ENCODE measurements at regions not wholly inside any gene's neighbourhood (a gene's known extent, or its start where the extent isn't known, plus 50 kb on each side); places are given as distances from the start of the nearest gene placed in this dataset.

- TF ChIP-seq, protein P1, sequence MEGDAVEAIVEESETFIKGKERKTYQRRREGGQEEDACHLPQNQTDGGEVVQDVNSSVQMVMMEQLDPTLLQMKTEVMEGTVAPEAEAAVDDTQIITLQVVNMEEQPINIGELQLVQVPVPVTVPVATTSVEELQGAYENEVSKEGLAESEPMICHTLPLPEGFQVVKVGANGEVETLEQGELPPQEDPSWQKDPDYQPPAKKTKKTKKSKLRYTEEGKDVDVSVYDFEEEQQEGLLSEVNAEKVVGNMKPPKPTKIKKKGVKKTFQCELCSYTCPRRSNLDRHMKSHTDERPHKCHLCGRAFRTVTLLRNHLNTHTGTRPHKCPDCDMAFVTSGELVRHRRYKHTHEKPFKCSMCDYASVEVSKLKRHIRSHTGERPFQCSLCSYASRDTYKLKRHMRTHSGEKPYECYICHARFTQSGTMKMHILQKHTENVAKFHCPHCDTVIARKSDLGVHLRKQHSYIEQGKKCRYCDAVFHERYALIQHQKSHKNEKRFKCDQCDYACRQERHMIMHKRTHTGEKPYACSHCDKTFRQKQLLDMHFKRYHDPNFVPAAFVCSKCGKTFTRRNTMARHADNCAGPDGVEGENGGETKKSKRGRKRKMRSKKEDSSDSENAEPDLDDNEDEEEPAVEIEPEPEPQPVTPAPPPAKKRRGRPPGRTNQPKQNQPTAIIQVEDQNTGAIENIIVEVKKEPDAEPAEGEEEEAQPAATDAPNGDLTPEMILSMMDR (IDR thresholded peaks at IDR 0.05): no peak
- TF ChIP-seq POLR2A (IDR thresholded peaks at IDR 0.05): no peak
- no peak for DNase-seq
- Histone ChIP-seq H3K27ac (no peak overlapping the region), H3K4me1 (no peaks in the 10 kb centered on the region), H3K27me3 (no peaks in the 10 kb centered on the region), H3K36me3 (ENCODE audit: low read depth, missing control alignments) (no peaks in the 10 kb centered on the region), H3K9me3 (no peaks in the 10 kb centered on the region), H3K4me3 (no peak overlapping the region)
- 85 to 86% methylated on average over 3 of the region's 3 CpGs for WGBS, 2 donors
- intact Hi-C loops (cut with DNase I; ENCODE audit: low total_unique reads): no loop called here
Observed at GRCh38 chr1:101164776-101165175, 72.0 kb upstream of the S1PR1 start.

DNA sequence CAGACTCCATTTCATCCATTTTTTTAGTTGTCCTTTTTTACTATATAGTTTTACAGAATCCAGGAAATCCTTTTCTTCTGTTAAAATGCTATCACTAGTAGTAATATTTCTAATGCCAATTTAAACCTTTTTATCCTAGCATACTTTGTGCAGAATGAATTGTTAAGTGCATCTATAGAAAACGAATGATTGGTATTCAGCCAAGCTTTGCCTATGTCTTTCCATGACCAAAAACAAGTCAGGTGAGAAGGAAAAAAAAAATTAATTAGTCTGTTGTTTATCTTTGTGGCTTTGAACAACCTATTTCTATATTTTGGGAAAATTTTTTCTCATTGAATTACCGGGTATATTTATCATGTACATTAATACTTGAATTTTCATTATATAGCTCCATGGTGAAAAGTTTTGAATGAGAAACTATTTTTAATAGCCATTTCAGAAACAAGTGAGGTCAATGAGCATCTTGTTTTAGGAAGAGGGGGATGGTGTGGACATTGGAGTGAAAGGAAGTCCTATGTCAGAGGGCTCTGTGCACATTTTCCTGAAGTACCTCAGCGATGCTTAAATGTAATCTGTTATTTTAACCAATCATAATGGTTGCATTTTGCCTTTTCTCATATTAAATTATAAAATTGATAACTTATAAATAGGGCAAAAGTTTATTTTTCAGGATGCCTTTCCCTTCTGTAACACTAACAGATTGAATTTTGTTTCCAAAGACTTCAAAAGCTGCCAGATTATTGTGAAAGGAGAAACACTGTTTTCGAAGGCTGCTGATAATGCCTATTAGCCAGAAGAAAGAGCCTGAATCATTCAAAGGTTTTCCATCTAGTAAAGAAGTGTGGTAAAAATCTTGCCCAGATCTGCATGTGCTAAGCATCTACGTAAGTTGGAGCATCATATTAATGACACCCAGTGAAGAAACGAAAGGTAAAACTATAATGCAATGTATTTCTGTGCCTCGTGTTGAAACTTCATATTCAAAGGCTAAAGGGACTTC lies 73.8 kb upstream of the S1PR1 start:
- intact Hi-C loops (cut with DNase I; ENCODE audit: low total_unique reads): no loop called here
- no peak for DNase-seq

GRCh38 chr1:101162300-101162699 lies 74.5 kb upstream of the S1PR1 start:
- H3K4me1 ChIP-seq: no peaks in the 10 kb centered on the region
- no peak overlapping the region for H3K27ac ChIP-seq
- no peaks in the 10 kb centered on the region for H3K27me3 ChIP-seq
- H3K36me3 ChIP-seq (ENCODE audit: low read depth, missing control alignments): no peaks in the 10 kb centered on the region
- DNase-seq: no peak
- H3K4me3 ChIP-seq: no peak overlapping the region
- WGBS, 2 donors: 81 to 83% methylated on average over 3 of the region's 3 CpGs
- intact Hi-C loops (cut with DNase I; ENCODE audit: low total_unique reads): no loop called here
- TF ChIP-seq POLR2A (IDR thresholded peaks at IDR 0.05): no peak
- TF ChIP-seq, protein P1 (IDR thresholded peaks at IDR 0.05): no peak
- no peaks in the 10 kb centered on the region for H3K9me3 ChIP-seq

More for the DNA sequence above, 73.8 kb upstream of the S1PR1 start:
- no peak overlapping the region for H3K4me3 ChIP-seq
- no peak for TF ChIP-seq POLR2A (IDR thresholded peaks at IDR 0.05)
- TF ChIP-seq, protein P1 (IDR thresholded peaks at IDR 0.05): no peak
- H3K9me3 ChIP-seq: no peaks in the 10 kb centered on the region
- H3K27me3 ChIP-seq: no peaks in the 10 kb centered on the region
- no peaks in the 10 kb centered on the region for H3K36me3 ChIP-seq (ENCODE audit: low read depth, missing control alignments)
- H3K27ac ChIP-seq: no peak overlapping the region
- WGBS, 2 donors: 81 to 83% methylated on average over 7 of the region's 7 CpGs
- no peaks in the 10 kb centered on the region for H3K4me1 ChIP-seq

- H3K27ac ChIP-seq: no peak overlapping the region
- H3K4me1 ChIP-seq: no peaks in the 10 kb centered on the region
- no peaks in the 10 kb centered on the region for H3K9me3 ChIP-seq
- no peak overlapping the region for H3K4me3 ChIP-seq
- WGBS, 2 donors: 58 to 64% methylated on average over 3 of the region's 3 CpGs
- DNase-seq: no peak
- H3K27me3 ChIP-seq: no peaks in the 10 kb centered on the region
- no peak for TF ChIP-seq POLR2A (IDR thresholded peaks at IDR 0.05)
- TF ChIP-seq, protein P1 (IDR thresholded peaks at IDR 0.05): no peak
- intact Hi-C loops (cut with DNase I; ENCODE audit: low total_unique reads): no loop called here
- no peaks in the 10 kb centered on the region for H3K36me3 ChIP-seq (ENCODE audit: low read depth, missing control alignments)
Observed at GRCh38 chr1:101161619-101162018, 75.2 kb upstream of the S1PR1 start.
